NCI-H187 (cell line): ENCODE measurements at regions not wholly inside any gene's neighbourhood (a gene's known extent, or its start where the extent isn't known, plus 50 kb on each side); places are given as distances from the start of the nearest gene placed in this dataset.
"Not testable (repeated sequence)": the region's sequence is repeated elsewhere in the genome, so short reads cannot be mapped to it uniquely, and the experiment has no call there.

Experiments
- DNase-seq, 2 experiments: peaks; one replicate each; lab custom pipeline; 2025; lab: John Stamatoyannopoulos, UW

- no peak for DNase-seq
Observed at GRCh38 chr4:184907216-184907615, 81.4 kb upstream of the ACSL1 start.

GRCh38 chr4:184907810-184908209 is 82.0 kb upstream of the ACSL1 start:
- DNase-seq, result no peak

- no peak for DNase-seq
Observed at GRCh38 chr4:184911310-184911709, 85.5 kb upstream of the ACSL1 start.

- no peak for DNase-seq
Observed at GRCh38 chr4:184913356-184914143, 87.8 kb upstream of the ACSL1 start.

GRCh38 chr4:184918799-184919198 is 93.0 kb upstream of the ACSL1 start:
- DNase-seq, result not testable (repeated sequence)

- no peak for DNase-seq
Observed at GRCh38 chr4:184921456-184921855, 95.7 kb upstream of the ACSL1 start.

- DNase-seq, result no peak
Observed at GRCh38 chr4:184922301-184922700, 96.0 kb upstream of the HELT start.

- no peak for DNase-seq
Observed at GRCh38 chr4:184924516-184924915, 93.8 kb upstream of the HELT start.

GRCh38 chr4:184929476-184929875 is 88.8 kb upstream of the HELT start:
- no peak for DNase-seq

GRCh38 chr4:184930026-184930425 is 88.3 kb upstream of the HELT start:
- no peak for DNase-seq

- no peak for DNase-seq
Observed at GRCh38 chr4:184932343-184932742, 85.9 kb upstream of the HELT start.

GRCh38 chr4:184933311-184933710 is 85.0 kb upstream of the HELT start:
- DNase-seq, result no peak

GRCh38 chr4:184934184-184934583 is 84.1 kb upstream of the HELT start:
- DNase-seq, result no peak

GRCh38 chr4:184934961-184935360 is 83.3 kb upstream of the HELT start:
- no peak for DNase-seq

GRCh38 chr4:184936071-184936470 is 82.2 kb upstream of the HELT start:
- DNase-seq, result no peak

GRCh38 chr4:184937030-184937710 is 81.1 kb upstream of the HELT start:
- DNase-seq, result no peak

- DNase-seq, result no peak
Observed at GRCh38 chr4:184937745-184938144, 80.5 kb upstream of the HELT start.

GRCh38 chr4:184938871-184939270 is 79.4 kb upstream of the HELT start:
- DNase-seq, result no peak

- DNase-seq, result no peak
Observed at GRCh38 chr4:184939978-184940377, 78.3 kb upstream of the HELT start.

GRCh38 chr4:184940500-184940899 is 77.8 kb upstream of the HELT start:
- DNase-seq, result no peak

- DNase-seq, result no peak
Observed at GRCh38 chr4:184941671-184942418, 76.4 kb upstream of the HELT start.

- DNase-seq, result no peak
Observed at GRCh38 chr4:184942444-184943425, 75.6 kb upstream of the HELT start.
